ENCODE measurements at regions not wholly inside any gene's neighbourhood (a gene's known extent, or its start where the extent isn't known, plus 50 kb on each side); places are given as distances from the start of the nearest gene placed in this dataset.

- Histone ChIP-seq H3K9me3 (replicated peaks; ENCODE audit: control insufficient read depth, insufficient read depth, low read length) (peaks cover under 1% of the 10 kb centered on the region), H3K27me3 (ENCODE audit: control insufficient read depth in 2 of 2, insufficient read depth in 2 of 2, low read length in 2 of 2) (no peaks in the 10 kb centered on the region), H3K36me3 (ENCODE audit: control insufficient read depth in 2 of 2, extremely low read depth in 1 of 2, insufficient read depth in 2 of 2, low read length in 2 of 2) (no peaks in the 10 kb centered on the region), H3K4me1 (ENCODE audit: control insufficient read depth, extremely low read depth, insufficient read depth, low read length) (no peaks in the 10 kb centered on the region), H3K27ac (ENCODE audit: insufficient read depth, low read depth, low read length) (no peak overlapping the region), H3K4me3 (replicated peaks in 1 of 3; ENCODE audit: insufficient read depth in 1 of 3, low read depth in 1 of 3, low read length in 3 of 3) (no peak overlapping the region), H2AFZ (ENCODE audit: low read depth, low read length) (no peak overlapping the region), H3K9me1 (replicated peaks; ENCODE audit: control insufficient read depth, extremely low read depth, insufficient read depth, low read length) (no peaks in the 10 kb centered on the region), H4K20me1 (replicated peaks; ENCODE audit: control insufficient read depth, extremely low read depth, insufficient read depth, low read length) (no peaks in the 10 kb centered on the region), H3K4me2 (ENCODE audit: insufficient read depth, low read length) (no peak overlapping the region), H3K9ac (replicated peaks; ENCODE audit: extremely low read depth, insufficient read depth, low read length) (no peak overlapping the region), H3K79me2 (ENCODE audit: control insufficient read depth, insufficient read depth, low read length) (no peaks in the 10 kb centered on the region)
- BruUV-seq (replicated peaks) = no TSS peak
- ChIA-PET CTCF (no interaction called here), POLR2A (no interaction called here)
- dilution Hi-C loops (cut with MboI; ENCODE audit: extremely low pct_ligation_motif_present, low sequenced_read_pairs) = no loop called here
- intact Hi-C loops (cut with micrococcal nuclease) = no loop called here
- no peak for TF ChIP-seq MYC (IDR thresholded peaks at IDR 0.05; ENCODE audit: low read depth, low read length)
- no peak for TF ChIP-seq FOS (IDR thresholded peaks at IDR 0.05; ENCODE audit: borderline replicate concordance, insufficient read depth, low read length)
- DNase-seq (ENCODE audit: low read depth, low spot score) (no peak), FAIRE-seq (no peak)
These were observed 775.1 kb downstream of the FLRT2 start for GRCh38 chr14:86305058-86305457.

- intact Hi-C loops (cut with micrococcal nuclease) = no loop called here
These were observed 770.0 kb downstream of the FLRT2 start for GRCh38 chr14:86299994-86300393.

More at GRCh38 chr14:86299994-86300393, 770.0 kb downstream of the FLRT2 start:
- POLR2A ChIA-PET = no interaction called here
- Histone ChIP-seq H2AFZ (ENCODE audit: low read depth, low read length) (no peak overlapping the region), H3K4me3 (replicated peaks in 1 of 3; ENCODE audit: insufficient read depth in 1 of 3, low read depth in 1 of 3, low read length in 3 of 3) (no peak overlapping the region), H3K4me1 (ENCODE audit: control insufficient read depth, extremely low read depth, insufficient read depth, low read length) (no peaks in the 10 kb centered on the region), H4K20me1 (replicated peaks; ENCODE audit: control insufficient read depth, extremely low read depth, insufficient read depth, low read length) (no peaks in the 10 kb centered on the region), H3K9me3 (replicated peaks; ENCODE audit: control insufficient read depth, insufficient read depth, low read length) (peaks cover 5% of the 10 kb centered on the region), H3K79me2 (ENCODE audit: control insufficient read depth, insufficient read depth, low read length) (no peaks in the 10 kb centered on the region), H3K27me3 (ENCODE audit: control insufficient read depth in 2 of 2, insufficient read depth in 2 of 2, low read length in 2 of 2) (no peaks in the 10 kb centered on the region), H3K9ac (replicated peaks; ENCODE audit: extremely low read depth, insufficient read depth, low read length) (no peak overlapping the region), H3K4me2 (ENCODE audit: insufficient read depth, low read length) (no peak overlapping the region), H3K36me3 (ENCODE audit: control insufficient read depth in 2 of 2, extremely low read depth in 1 of 2, insufficient read depth in 2 of 2, low read length in 2 of 2) (no peaks in the 10 kb centered on the region), H3K27ac (ENCODE audit: insufficient read depth, low read depth, low read length) (no peak overlapping the region), H3K9me1 (replicated peaks; ENCODE audit: control insufficient read depth, extremely low read depth, insufficient read depth, low read length) (no peaks in the 10 kb centered on the region)
- BruUV-seq (replicated peaks) = no TSS peak
- CTCF ChIA-PET = no interaction called here
- FAIRE-seq (no peak), DNase-seq (ENCODE audit: low read depth, low spot score) (no peak)
- dilution Hi-C loops (cut with MboI; ENCODE audit: extremely low pct_ligation_motif_present, low sequenced_read_pairs) = no loop called here
- no peak for TF ChIP-seq MYC (IDR thresholded peaks at IDR 0.05; ENCODE audit: low read depth, low read length)
- no peak for TF ChIP-seq FOS (IDR thresholded peaks at IDR 0.05; ENCODE audit: borderline replicate concordance, insufficient read depth, low read length)
- no peak for TF ChIP-seq GATA2 (IDR thresholded peaks at IDR 0.05; ENCODE audit: insufficient read depth, insufficient read length, low read depth, low read length)
